Dedifferentiated amniotic fluid mesenchymal stem cell (primary cell): ENCODE measurements at regions not wholly inside any gene's neighbourhood (a gene's known extent, or its start where the extent isn't known, plus 50 kb on each side); places are given as distances from the start of the nearest gene placed in this dataset.

Experiments used
- DNase-seq: peaks from one replicate; pipeline ENCODE4 v3.0.0-alpha.2; 2016; ENCODE audit errors: extremely low spot score

GRCh38 chr5:54854883-54855581, 130.4 kb downstream of the ESM1 start:
- DNase-seq = no peak

GRCh38 chr5:54852007-54852406, 133.4 kb downstream of the ESM1 start:
- no peak for DNase-seq

GRCh38 chr5:54851449-54851848, 133.9 kb downstream of the ESM1 start:
- DNase-seq = no peak

- DNase-seq = no peak
These were observed 136.8 kb downstream of the ESM1 start for GRCh38 chr5:54848581-54848980.

- DNase-seq = no peak
These were observed 139.8 kb downstream of the ESM1 start for GRCh38 chr5:54845567-54845941.

- peak; percentile 89 for DNase-seq
These were observed 140.4 kb downstream of the ESM1 start for GRCh38 chr5:54844905-54845566.

- DNase-seq = no peak
These were observed 141.1 kb downstream of the ESM1 start for GRCh38 chr5:54844266-54844665.

- no peak for DNase-seq
These were observed 143.9 kb downstream of the ESM1 start for GRCh38 chr5:54841481-54841880.

- no peak for DNase-seq
These were observed 146.6 kb downstream of the ESM1 start for GRCh38 chr5:54838843-54839242.

GRCh38 chr5:54837981-54838380, 147.4 kb downstream of the ESM1 start:
- DNase-seq = no peak

- DNase-seq = peak; percentile 58
These were observed 148.3 kb downstream of the ESM1 start for GRCh38 chr5:54837093-54837492.

- peak; percentile 53 for DNase-seq
These were observed 149.7 kb downstream of the ESM1 start for GRCh38 chr5:54835647-54836046.

GRCh38 chr5:54834121-54834842, 151.1 kb downstream of the ESM1 start:
- no peak for DNase-seq

GRCh38 chr5:54833590-54833989, 151.8 kb downstream of the ESM1 start:
- no peak for DNase-seq

GRCh38 chr5:54832858-54833257, 152.5 kb downstream of the ESM1 start:
- no peak for DNase-seq

- DNase-seq = peak; percentile 49
These were observed 153.3 kb downstream of the ESM1 start for GRCh38 chr5:54832045-54832444.

- DNase-seq = no peak
These were observed 154.2 kb downstream of the ESM1 start for GRCh38 chr5:54831233-54831632.

GRCh38 chr5:54829676-54830535, 155.5 kb downstream of the ESM1 start:
- no peak for DNase-seq

- no peak for DNase-seq
These were observed 156.3 kb downstream of the ESM1 start for GRCh38 chr5:54829102-54829501.

GRCh38 chr5:54828151-54828550, 157.2 kb downstream of the ESM1 start:
- DNase-seq = no peak

GRCh38 chr5:54825005-54825404, 160.4 kb downstream of the ESM1 start:
- no peak for DNase-seq

- no peak for DNase-seq
These were observed 162.4 kb downstream of the ESM1 start for GRCh38 chr5:54823006-54823405.
